Lung (tissue), 11 donors: ENCODE measurements at regions not wholly inside any gene's neighbourhood (a gene's known extent, or its start where the extent isn't known, plus 50 kb on each side); places are given as distances from the start of the nearest gene placed in this dataset.

ENCODE experiments used
- ATAC-seq: fragments of 200-7000 bp; cut with Tn5 transposase; one replicate; pipeline ENCODE4 v1.9.1; 2020; ENCODE audit warnings: moderate number of reproducible peaks; ENCODE audit not compliant: insufficient read depth, low FRiP score
- DNase-seq, 3 donors: peaks; one replicate each; pipeline ENCODE4 v3.0.0-alpha.2; 2013 to 2017
- H3K27ac ChIP-seq, 2 donors: one replicate each; pipeline ENCODE4 v1.5.1; 2013; ENCODE audit warnings: mild to moderate bottlenecking in 2 of 2, moderate library complexity in 2 of 2, control low read depth in 1 of 2, inconsistent platforms in 1 of 2, low read depth in 1 of 2, low read length in 1 of 2
- H3K27me3 ChIP-seq, 3 donors: one replicate each; pipeline ENCODE4 v1.5.1; 2013; ENCODE audit warnings: low read length in 2 of 3; ENCODE audit not compliant: control insufficient read depth in 3 of 3, insufficient read depth in 3 of 3
- H3K36me3 ChIP-seq, 4 donors: one replicate each; pipeline ENCODE4 v1.5.1; 2013; ENCODE audit warnings: low read length in 4 of 4, mild to moderate bottlenecking in 1 of 4, moderate library complexity in 1 of 4; ENCODE audit not compliant: control insufficient read depth in 4 of 4, insufficient read depth in 4 of 4
- H3K4me1 ChIP-seq, 5 donors: one replicate each; pipeline ENCODE4 v1.5.1; 2013; ENCODE audit warnings: low read length in 5 of 5, mild to moderate bottlenecking in 2 of 5, moderate library complexity in 1 of 5; ENCODE audit not compliant: control insufficient read depth in 5 of 5, insufficient read depth in 5 of 5
- H3K4me3 ChIP-seq: one replicate; pipeline ENCODE4 v1.5.1; 2013; ENCODE audit warnings: mild to moderate bottlenecking, control low read depth, moderate library complexity
- H3K9ac ChIP-seq, 2 donors: one replicate each; pipeline ENCODE4 v1.5.1; 2013; ENCODE audit warnings: low read length in 2 of 2, control low read depth in 1 of 2; ENCODE audit not compliant: insufficient read depth in 1 of 2
- H3K9me3 ChIP-seq, 4 donors: one replicate each; pipeline ENCODE4 v1.5.1; 2013; ENCODE audit warnings: low read length in 3 of 4, mild to moderate bottlenecking in 1 of 4, moderate library complexity in 1 of 4; ENCODE audit not compliant: control insufficient read depth in 4 of 4, insufficient read depth in 3 of 4
- WGBS, 2 donors: extraction: QIAGEN DNeasy Blood & Tissue Kit; methylation state at CpG; one replicate each; pipeline ENCODE4 v1.1.7; 2013; 5-methylcytosine and 5-hydroxymethylcytosine counted together
- TF ChIP-seq, protein P1 (sequence below): IDR thresholded peaks from 2 replicates; pipeline ENCODE4 v1.5.1; 2012; ENCODE audit warnings: mild to moderate bottlenecking; ENCODE audit errors: control extremely low read depth, extremely low read depth
- donor health status: control.
- donor health status: control.
- donor health status: Bipolar disorder and iron deficiency.
- donor health status: healthy.
- donor health status: DM: yes; HTN: yes; CAD: no.

DNA sequence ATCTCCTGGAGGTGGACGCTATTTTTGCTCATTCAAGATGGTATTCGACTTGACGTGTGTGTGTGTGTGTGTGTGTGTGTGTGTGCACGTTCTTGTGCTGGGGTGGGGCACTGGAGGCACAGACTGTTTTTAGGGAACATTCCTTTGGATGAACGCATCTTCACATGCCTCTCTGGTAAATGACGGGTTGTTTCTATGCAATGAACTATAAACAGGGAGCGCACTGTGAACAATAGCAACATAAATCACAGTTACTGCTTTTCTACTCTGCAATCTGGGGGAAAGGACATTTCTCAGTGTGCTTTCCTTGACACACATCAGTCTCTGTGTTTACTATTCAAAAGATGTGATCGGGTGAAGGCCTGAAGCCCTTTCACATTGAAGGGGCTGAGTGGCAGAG, 120.1 kb upstream of the PITRM1 start:
- H3K36me3 ChIP-seq, result no peaks in the 10 kb centered on the region
- H3K27ac ChIP-seq, result no peak overlapping the region
- DNase-seq, result peak in 1 of 3 donors; percentile 25
- no peak overlapping the region for H3K4me3 ChIP-seq
- no peaks in the 10 kb centered on the region for H3K9me3 ChIP-seq
- no peaks in the 10 kb centered on the region for H3K27me3 ChIP-seq
- no peak overlapping the region for H3K9ac ChIP-seq
- TF ChIP-seq, protein P1, sequence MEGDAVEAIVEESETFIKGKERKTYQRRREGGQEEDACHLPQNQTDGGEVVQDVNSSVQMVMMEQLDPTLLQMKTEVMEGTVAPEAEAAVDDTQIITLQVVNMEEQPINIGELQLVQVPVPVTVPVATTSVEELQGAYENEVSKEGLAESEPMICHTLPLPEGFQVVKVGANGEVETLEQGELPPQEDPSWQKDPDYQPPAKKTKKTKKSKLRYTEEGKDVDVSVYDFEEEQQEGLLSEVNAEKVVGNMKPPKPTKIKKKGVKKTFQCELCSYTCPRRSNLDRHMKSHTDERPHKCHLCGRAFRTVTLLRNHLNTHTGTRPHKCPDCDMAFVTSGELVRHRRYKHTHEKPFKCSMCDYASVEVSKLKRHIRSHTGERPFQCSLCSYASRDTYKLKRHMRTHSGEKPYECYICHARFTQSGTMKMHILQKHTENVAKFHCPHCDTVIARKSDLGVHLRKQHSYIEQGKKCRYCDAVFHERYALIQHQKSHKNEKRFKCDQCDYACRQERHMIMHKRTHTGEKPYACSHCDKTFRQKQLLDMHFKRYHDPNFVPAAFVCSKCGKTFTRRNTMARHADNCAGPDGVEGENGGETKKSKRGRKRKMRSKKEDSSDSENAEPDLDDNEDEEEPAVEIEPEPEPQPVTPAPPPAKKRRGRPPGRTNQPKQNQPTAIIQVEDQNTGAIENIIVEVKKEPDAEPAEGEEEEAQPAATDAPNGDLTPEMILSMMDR, result no peak
- no peaks in the 10 kb centered on the region for H3K4me1 ChIP-seq
- no peak for ATAC-seq
- WGBS, 2 donors, result 78 to 85% methylated on average over 8 of the region's 8 CpGs

DNA sequence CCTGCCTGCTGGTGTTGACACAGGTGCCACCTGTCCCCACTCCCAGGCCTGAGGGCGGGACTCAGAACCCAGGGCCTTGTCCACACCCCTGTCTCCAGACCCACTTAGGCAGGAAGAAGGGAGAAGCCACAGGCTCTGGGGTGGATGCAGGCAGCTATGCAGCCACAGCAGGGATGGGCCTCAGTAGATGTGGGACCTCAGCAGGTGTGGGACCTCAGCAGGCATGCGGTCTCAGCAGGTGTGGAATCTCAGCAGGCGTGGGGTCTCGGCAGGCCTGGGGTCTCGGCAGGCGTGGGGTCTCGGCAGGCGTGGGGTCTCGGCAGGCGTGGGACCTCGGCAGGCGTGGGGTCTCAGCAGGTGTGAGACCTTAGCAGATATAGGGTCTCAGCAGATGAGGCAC, 118.0 kb upstream of the PITRM1 start:
- Histone ChIP-seq H3K4me1 (no peaks in the 10 kb centered on the region), H3K36me3 (no peaks in the 10 kb centered on the region), H3K27ac (no peak overlapping the region), H3K9me3 (no peaks in the 10 kb centered on the region), H3K27me3 (no peaks in the 10 kb centered on the region), H3K9ac (no peak overlapping the region), H3K4me3 (no peak overlapping the region)
- ATAC-seq (no peak), DNase-seq (no peak)
- TF ChIP-seq, protein P1, result no peak
- WGBS, 2 donors, result 75 to 84% methylated on average over 12 of the region's 12 CpGs

DNA sequence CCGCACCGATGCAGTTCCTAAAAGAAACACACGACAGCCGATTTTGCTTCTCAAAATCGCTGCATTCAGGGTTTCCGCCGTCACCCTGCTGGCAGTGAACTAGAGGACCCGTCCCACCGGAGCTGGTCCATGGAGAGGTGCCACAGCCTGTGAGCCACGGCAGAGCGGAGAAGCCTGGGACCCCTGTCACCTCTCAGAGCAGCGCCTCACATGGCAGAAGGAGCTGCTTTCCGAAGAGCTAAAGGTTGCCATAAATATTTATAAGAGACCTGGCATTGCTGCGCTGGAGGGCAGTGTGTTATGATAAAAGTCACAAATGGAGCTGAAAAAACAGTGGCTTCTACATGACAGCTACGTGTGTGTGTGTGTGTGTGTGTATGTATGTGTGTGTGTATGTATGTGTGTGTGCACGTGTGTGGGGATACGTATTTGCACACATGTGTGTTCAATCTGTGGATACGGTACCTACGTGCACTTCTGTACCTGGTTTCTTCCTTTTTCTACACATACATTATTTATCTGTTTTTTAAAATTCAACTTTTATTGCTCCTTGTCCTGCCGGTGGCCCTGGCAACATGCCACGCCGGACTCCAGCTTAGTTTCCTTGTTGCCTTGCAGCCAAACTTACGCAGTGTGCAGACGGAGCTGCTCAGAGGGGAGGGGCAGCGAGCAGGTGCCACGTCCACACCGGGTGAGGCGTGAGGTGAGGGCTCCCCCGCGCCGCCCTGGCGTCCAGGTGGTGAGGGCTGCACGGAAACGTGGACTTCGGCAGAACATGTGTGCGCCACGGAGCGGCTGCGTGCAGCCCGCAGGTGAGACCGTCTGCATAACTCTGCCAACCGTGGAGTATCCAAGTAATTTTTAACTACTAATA, 115.2 kb upstream of the PITRM1 start:
- TF ChIP-seq, protein P1, result no peak
- WGBS, 2 donors, result 88 to 90% methylated on average over 42 of the region's 42 CpGs
- H3K4me3 ChIP-seq, result no peak overlapping the region
- H3K9me3 ChIP-seq, result no peaks in the 10 kb centered on the region
- H3K9ac ChIP-seq, result no peak overlapping the region
- peaks cover 0 to under 1% (median 0%) of the 10 kb centered on the region in 5 donors for H3K4me1 ChIP-seq
- no peaks in the 10 kb centered on the region for H3K36me3 ChIP-seq
- DNase-seq, result no peak
- ATAC-seq, result no peak
- H3K27ac ChIP-seq, result no peak overlapping the region
- H3K27me3 ChIP-seq, result no peaks in the 10 kb centered on the region
